CD14-positive monocyte (primary cell): ENCODE measurements at regions not wholly inside any gene's neighbourhood (a gene's known extent, or its start where the extent isn't known, plus 50 kb on each side); places are given as distances from the start of the nearest gene placed in this dataset.

Experiments
- DNase-seq, 3 donors: peaks; one replicate each; pipeline ENCODE4 v3.0.0-alpha.2; 2011 to 2022
- H2AFZ ChIP-seq: 2 replicates; pipeline ENCODE4 v1.6.0; 2012; ENCODE audit warnings: mild to moderate bottlenecking, low read depth, low read length, inconsistent platforms; ENCODE audit not compliant: insufficient read depth, poor library complexity, severe bottlenecking
- H3K27ac ChIP-seq, 2 donors: 1 replicate in 1 of 2; 2 replicates in 1 of 2; pipeline ENCODE4 v1.5.1; 2012 to 2013; ENCODE audit warnings: low read length in 2 of 2, control low read depth in 1 of 2, inconsistent platforms in 1 of 2, low read depth in 1 of 2, mild to moderate bottlenecking in 1 of 2
- H3K27me3 ChIP-seq, 2 donors: one replicate each; pipeline versions ENCODE4 v1.6.0 to v1.6.1; 2011 to 2013; ENCODE audit warnings: low read length in 2 of 2; ENCODE audit not compliant: control insufficient read depth in 2 of 2, insufficient read depth in 2 of 2
- H3K36me3 ChIP-seq, 2 donors: replicated peaks in 1 of 2; 1 replicate in 1 of 2; 2 replicates in 1 of 2; pipeline versions ENCODE4 v1.5.1 to v1.6.1; 2012 to 2013; ENCODE audit warnings: low read length in 2 of 2, control low read depth in 1 of 2, inconsistent platforms in 1 of 2, mild to moderate bottlenecking in 1 of 2; ENCODE audit not compliant: insufficient read depth in 2 of 2, control insufficient read depth in 1 of 2
- H3K4me1 ChIP-seq, 2 donors: 1 replicate in 1 of 2; 2 replicates in 1 of 2; pipeline versions ENCODE4 v1.5.1 to v1.6.1; 2012 to 2013; ENCODE audit warnings: low read length in 2 of 2, control low read depth in 1 of 2, inconsistent platforms in 1 of 2, mild to moderate bottlenecking in 1 of 2, moderate library complexity in 1 of 2; ENCODE audit not compliant: insufficient read depth in 2 of 2, control insufficient read depth in 1 of 2
- H3K4me2 ChIP-seq: replicated peaks from 2 replicates; pipeline ENCODE3; 2012; ENCODE audit warnings: low read length, moderate library complexity, mild to moderate bottlenecking; ENCODE audit not compliant: poor library complexity, severe bottlenecking; ENCODE audit errors: extremely low read depth
- H3K4me3 ChIP-seq, 3 experiments: fragments of 200-600 bp in 1 of 3; sonication (generic) in 1 of 3; replicated peaks in 1 of 3; 1 replicate in 2 of 3; 2 replicates in 1 of 3; pipeline ENCODE4 v1.5.1; 2011 to 2013; ENCODE audit warnings: low read length in 3 of 3, mild to moderate bottlenecking in 3 of 3, control low read depth in 2 of 3, low read depth in 2 of 3, inconsistent platforms in 1 of 3, moderate library complexity in 1 of 3
- H3K79me2 ChIP-seq: 2 replicates; pipeline ENCODE4 v1.6.0; 2012; ENCODE audit warnings: mild to moderate bottlenecking, control low read depth, inconsistent platforms, low read length, moderate library complexity; ENCODE audit not compliant: insufficient read depth
- H3K9ac ChIP-seq: 2 replicates; pipeline ENCODE4 v1.6.0; 2017; ENCODE audit warnings: low read length, mild to moderate bottlenecking; ENCODE audit not compliant: insufficient read depth, poor library complexity, severe bottlenecking
- H3K9me3 ChIP-seq, 2 donors: replicated peaks in 1 of 2; 1 replicate in 1 of 2; 2 replicates in 1 of 2; pipeline versions ENCODE4 v1.5.1 to v1.6.1; 2012 to 2013; ENCODE audit warnings: low read length in 2 of 2, control low read depth in 1 of 2; ENCODE audit not compliant: control insufficient read depth in 1 of 2, insufficient read depth in 1 of 2
- H4K20me1 ChIP-seq: 2 replicates; pipeline ENCODE4 v1.6.0; 2012; ENCODE audit warnings: mild to moderate bottlenecking, low read length, control low read depth, moderate library complexity; ENCODE audit not compliant: insufficient read depth
- H3K27ac Mint-ChIP-seq, 7 donors: one replicate each; pipeline ENCODE4 v1.8.0; 2020; ENCODE audit warnings: mild to moderate bottlenecking in 7 of 7, mixed read lengths in 7 of 7, moderate library complexity in 6 of 7, inconsistent platforms in 2 of 7
- H3K27me3 Mint-ChIP-seq, 3 donors: one replicate each; pipeline ENCODE4 v1.8.0; 2021 to 2022; ENCODE audit warnings: low read depth in 3 of 3, mild to moderate bottlenecking in 3 of 3, mixed read lengths in 3 of 3, moderate library complexity in 3 of 3, inconsistent platforms in 1 of 3
- H3K36me3 Mint-ChIP-seq, 2 donors: one replicate each; pipeline ENCODE4 v1.8.0; 2020; ENCODE audit warnings: mixed read lengths in 2 of 2, inconsistent platforms in 1 of 2, mild to moderate bottlenecking in 1 of 2
- H3K4me1 Mint-ChIP-seq: one replicate; pipeline ENCODE4 v1.8.0; 2020; ENCODE audit warnings: mild to moderate bottlenecking, mixed read lengths
- H3K4me3 Mint-ChIP-seq, 2 donors: one replicate each; pipeline ENCODE4 v1.8.0; 2020; ENCODE audit warnings: mild to moderate bottlenecking in 2 of 2, mixed read lengths in 2 of 2, moderate library complexity in 1 of 2
- H3K9me3 Mint-ChIP-seq, 7 donors: one replicate each; pipeline ENCODE4 v1.8.0; 2020 to 2022; ENCODE audit warnings: mixed read lengths in 7 of 7, mild to moderate bottlenecking in 6 of 7, moderate library complexity in 6 of 7, inconsistent platforms in 2 of 7
- CTCF ChIP-seq: fragments of 200-600 bp; IDR thresholded peaks from one replicate; pipeline ENCODE4 v1.8.0; 2022; ENCODE audit warnings: antibody characterized with exemption, mild to moderate bottlenecking
- WGBS: methylation state at CpG from one replicate; pipeline ENCODE4 v1.1.5; 2013; ENCODE audit warnings: missing lambda C conversion rate; ENCODE audit not compliant: insufficient coverage; 5-methylcytosine and 5-hydroxymethylcytosine counted together
- intact Hi-C, 2 donors: fragments of 100-400 bp; cut with micrococcal nuclease; formaldehyde crosslinking; loops; one replicate each; pipeline versions ENCODE4 v1.15.0 to v1.15.1; 2023

GRCh38 chr7:25684360-25684759, 456.1 kb upstream of the NPVF start:
- no peak for TF ChIP-seq CTCF
- Histone ChIP-seq H3K4me1 (no peaks in the 10 kb centered on the region), H3K9me3 (no peaks in the 10 kb centered on the region), H2AFZ (no peak overlapping the region), H3K79me2 (no peaks in the 10 kb centered on the region), H4K20me1 (no peaks in the 10 kb centered on the region), H3K4me3 (no peak overlapping the region), H3K9ac (no peak overlapping the region), H3K36me3 (no peaks in the 10 kb centered on the region), H3K4me2 (no peak overlapping the region), H3K27ac (no peak overlapping the region), H3K27me3 (no peaks in the 10 kb centered on the region)
- WGBS, result no CpG with 5 or more reads among the region's 4 CpGs
- no peaks in the 10 kb centered on the region for H3K36me3 Mint-ChIP-seq
- no peaks in the 10 kb centered on the region for H3K4me1 Mint-ChIP-seq
- peaks cover 0 to 8% (median 2%) of the 10 kb centered on the region in 7 donors for H3K9me3 Mint-ChIP-seq
- intact Hi-C loops, result no loop called here
- H3K4me3 Mint-ChIP-seq, result no peak overlapping the region
- H3K27me3 Mint-ChIP-seq, result peaks cover 3 to 5% (median 3%) of the 10 kb centered on the region in 3 donors
- no peak overlapping the region for H3K27ac Mint-ChIP-seq
- no peak for DNase-seq

GRCh38 chr7:25686493-25686892, 458.2 kb upstream of the NPVF start:
- WGBS, result 79% methylated on average over 4 of the region's 4 CpGs
- H2AFZ ChIP-seq, result no peak overlapping the region
- no peak overlapping the region for H3K27ac ChIP-seq
- H4K20me1 ChIP-seq, result no peaks in the 10 kb centered on the region
- no peaks in the 10 kb centered on the region for H3K79me2 ChIP-seq
- H3K36me3 Mint-ChIP-seq, result no peaks in the 10 kb centered on the region
- no peaks in the 10 kb centered on the region for H3K4me1 Mint-ChIP-seq
- intact Hi-C loops, result no loop called here
- TF ChIP-seq CTCF, result no peak
- H3K9ac ChIP-seq, result no peak overlapping the region
- no peaks in the 10 kb centered on the region for H3K9me3 ChIP-seq
- peaks cover 0 to 3% (median 0%) of the 10 kb centered on the region in 7 donors for H3K9me3 Mint-ChIP-seq
- no peak for DNase-seq
- no peak overlapping the region for H3K27ac Mint-ChIP-seq
- H3K4me3 Mint-ChIP-seq, result no peak overlapping the region
- H3K4me1 ChIP-seq, result no peaks in the 10 kb centered on the region
- no peaks in the 10 kb centered on the region for H3K27me3 ChIP-seq
- H3K27me3 Mint-ChIP-seq, result peaks cover 3 to 4% (median 3%) of the 10 kb centered on the region in 3 donors
- H3K4me2 ChIP-seq, result no peak overlapping the region
- no peaks in the 10 kb centered on the region for H3K36me3 ChIP-seq
- H3K4me3 ChIP-seq, result no peak overlapping the region
